ENCODE measurements at regions not wholly inside any gene's neighbourhood (a gene's known extent, or its start where the extent isn't known, plus 50 kb on each side); places are given as distances from the start of the nearest gene placed in this dataset.

GRCh38 chr5:99879791-99880511, 655.2 kb upstream of the FAM174A start:
- H3K4me1 ChIP-seq (ENCODE audit: control insufficient read depth, extremely low read depth, insufficient read depth, low read length) = no peaks in the 10 kb centered on the region
- no peaks in the 10 kb centered on the region for H3K9me3 ChIP-seq (ENCODE audit: control insufficient read depth, insufficient read depth, low read depth, low read length)
- H3K4me3 ChIP-seq (replicated peaks in 1 of 4; ENCODE audit: control extremely low read depth in 1 of 4, insufficient read depth in 1 of 4, low read depth in 3 of 4, low read length in 4 of 4) = no peak overlapping the region
- H3K27ac ChIP-seq (ENCODE audit: insufficient read depth, low read length) = no peak overlapping the region
- no peaks in the 10 kb centered on the region for H3K36me3 ChIP-seq (ENCODE audit: control insufficient read depth, insufficient read depth, low read length)
- H3K27me3 ChIP-seq (ENCODE audit: control insufficient read depth, insufficient read depth, low read length) = no peaks in the 10 kb centered on the region
- no peak overlapping the region for H3K9ac ChIP-seq (ENCODE audit: insufficient read depth, low read length)
- H4K20me1 ChIP-seq (ENCODE audit: control insufficient read depth, extremely low read depth, insufficient read depth, low read length) = no peaks in the 10 kb centered on the region
- no peak overlapping the region for H2AFZ ChIP-seq (ENCODE audit: low read length)
- no peak overlapping the region for H3K4me2 ChIP-seq (ENCODE audit: extremely low read depth, insufficient read depth, low read length)
- H3K79me2 ChIP-seq (ENCODE audit: control insufficient read depth, insufficient read depth, low read length) = no peaks in the 10 kb centered on the region
- no peak for DNase-seq (ENCODE audit: low read depth in 2 of 2)
- TF ChIP-seq EZH2 (IDR thresholded peaks at IDR 0.05; ENCODE audit: low read length, missing control alignments) = no peak
- TF ChIP-seq, protein P1, sequence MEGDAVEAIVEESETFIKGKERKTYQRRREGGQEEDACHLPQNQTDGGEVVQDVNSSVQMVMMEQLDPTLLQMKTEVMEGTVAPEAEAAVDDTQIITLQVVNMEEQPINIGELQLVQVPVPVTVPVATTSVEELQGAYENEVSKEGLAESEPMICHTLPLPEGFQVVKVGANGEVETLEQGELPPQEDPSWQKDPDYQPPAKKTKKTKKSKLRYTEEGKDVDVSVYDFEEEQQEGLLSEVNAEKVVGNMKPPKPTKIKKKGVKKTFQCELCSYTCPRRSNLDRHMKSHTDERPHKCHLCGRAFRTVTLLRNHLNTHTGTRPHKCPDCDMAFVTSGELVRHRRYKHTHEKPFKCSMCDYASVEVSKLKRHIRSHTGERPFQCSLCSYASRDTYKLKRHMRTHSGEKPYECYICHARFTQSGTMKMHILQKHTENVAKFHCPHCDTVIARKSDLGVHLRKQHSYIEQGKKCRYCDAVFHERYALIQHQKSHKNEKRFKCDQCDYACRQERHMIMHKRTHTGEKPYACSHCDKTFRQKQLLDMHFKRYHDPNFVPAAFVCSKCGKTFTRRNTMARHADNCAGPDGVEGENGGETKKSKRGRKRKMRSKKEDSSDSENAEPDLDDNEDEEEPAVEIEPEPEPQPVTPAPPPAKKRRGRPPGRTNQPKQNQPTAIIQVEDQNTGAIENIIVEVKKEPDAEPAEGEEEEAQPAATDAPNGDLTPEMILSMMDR (conservative IDR thresholded peaks at IDR 0.05 in 1 of 2, IDR thresholded peaks at IDR 0.05 in 1 of 2; ENCODE audit: low read depth in 1 of 2, low read length in 2 of 2) = no peak

DNA sequence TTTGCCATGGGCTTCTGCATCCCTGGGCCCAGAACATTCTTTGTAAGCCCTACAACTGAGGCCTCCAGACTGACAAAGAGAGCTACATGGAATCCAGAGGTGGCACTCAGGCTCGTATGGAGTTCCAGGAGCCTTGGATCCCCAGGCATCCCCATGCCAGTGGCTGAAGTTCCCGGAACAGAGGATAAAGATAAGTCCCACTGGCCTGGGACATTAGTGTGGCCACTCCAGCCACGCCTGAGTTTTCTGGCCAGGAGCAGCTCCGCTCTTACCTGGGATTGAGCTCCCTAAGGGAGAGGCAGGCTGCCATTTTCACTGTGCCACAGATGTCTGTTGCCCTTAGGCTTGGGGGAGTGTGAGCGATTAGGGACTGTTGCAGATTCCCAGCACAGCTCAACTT, 656.3 kb upstream of the FAM174A start:
- Histone ChIP-seq H3K9ac (ENCODE audit: insufficient read depth, low read length) (no peak overlapping the region), H3K4me2 (ENCODE audit: extremely low read depth, insufficient read depth, low read length) (no peak overlapping the region), H2AFZ (ENCODE audit: low read length) (no peak overlapping the region), H4K20me1 (ENCODE audit: control insufficient read depth, extremely low read depth, insufficient read depth, low read length) (no peaks in the 10 kb centered on the region), H3K79me2 (ENCODE audit: control insufficient read depth, insufficient read depth, low read length) (no peaks in the 10 kb centered on the region), H3K4me1 (ENCODE audit: control insufficient read depth, extremely low read depth, insufficient read depth, low read length) (no peaks in the 10 kb centered on the region), H3K27me3 (ENCODE audit: control insufficient read depth, insufficient read depth, low read length) (no peaks in the 10 kb centered on the region), H3K27ac (ENCODE audit: insufficient read depth, low read length) (no peak overlapping the region), H3K36me3 (ENCODE audit: control insufficient read depth, insufficient read depth, low read length) (no peaks in the 10 kb centered on the region), H3K4me3 (replicated peaks in 1 of 4; ENCODE audit: control extremely low read depth in 1 of 4, insufficient read depth in 1 of 4, low read depth in 3 of 4, low read length in 4 of 4) (no peak overlapping the region), H3K9me3 (ENCODE audit: control insufficient read depth, insufficient read depth, low read depth, low read length) (no peaks in the 10 kb centered on the region)
- TF ChIP-seq, protein P1 (conservative IDR thresholded peaks at IDR 0.05 in 1 of 2, IDR thresholded peaks at IDR 0.05 in 1 of 2; ENCODE audit: low read depth in 1 of 2, low read length in 2 of 2) = no peak
- TF ChIP-seq EZH2 (IDR thresholded peaks at IDR 0.05; ENCODE audit: low read length, missing control alignments) = no peak
- no peak for DNase-seq (ENCODE audit: low read depth in 2 of 2)

GRCh38 chr5:99866740-99867139, 668.4 kb upstream of the FAM174A start:
- H3K27ac ChIP-seq (ENCODE audit: insufficient read depth, low read length) = no peak overlapping the region
- H2AFZ ChIP-seq (ENCODE audit: low read length) = no peak overlapping the region
- H3K4me1 ChIP-seq (ENCODE audit: control insufficient read depth, extremely low read depth, insufficient read depth, low read length) = no peaks in the 10 kb centered on the region
- H3K27me3 ChIP-seq (ENCODE audit: control insufficient read depth, insufficient read depth, low read length) = no peaks in the 10 kb centered on the region
- no peak for DNase-seq (ENCODE audit: low read depth in 2 of 2)
- H4K20me1 ChIP-seq (ENCODE audit: control insufficient read depth, extremely low read depth, insufficient read depth, low read length) = no peaks in the 10 kb centered on the region
- H3K9ac ChIP-seq (ENCODE audit: insufficient read depth, low read length) = no peak overlapping the region
- TF ChIP-seq EZH2 (IDR thresholded peaks at IDR 0.05; ENCODE audit: low read length, missing control alignments) = no peak
- TF ChIP-seq, protein P1 (conservative IDR thresholded peaks at IDR 0.05 in 1 of 2, IDR thresholded peaks at IDR 0.05 in 1 of 2; ENCODE audit: low read depth in 1 of 2, low read length in 2 of 2) = no peak
- H3K9me3 ChIP-seq (ENCODE audit: control insufficient read depth, insufficient read depth, low read depth, low read length) = no peaks in the 10 kb centered on the region
- no peaks in the 10 kb centered on the region for H3K36me3 ChIP-seq (ENCODE audit: control insufficient read depth, insufficient read depth, low read length)
- H3K4me3 ChIP-seq (replicated peaks in 1 of 4; ENCODE audit: control extremely low read depth in 1 of 4, insufficient read depth in 1 of 4, low read depth in 3 of 4, low read length in 4 of 4) = no peak overlapping the region
- no peaks in the 10 kb centered on the region for H3K79me2 ChIP-seq (ENCODE audit: control insufficient read depth, insufficient read depth, low read length)
- no peak overlapping the region for H3K4me2 ChIP-seq (ENCODE audit: extremely low read depth, insufficient read depth, low read length)

Measured in fibroblast of lung (primary cell).